Fibroblast of lung (primary cell): ENCODE measurements at regions not wholly inside any gene's neighbourhood (a gene's known extent, or its start where the extent isn't known, plus 50 kb on each side); places are given as distances from the start of the nearest gene placed in this dataset.

Experiments
- DNase-seq, 2 donors: peaks; one replicate each; pipeline versions ENCODE4 v3.0.0 to v3.0.0-alpha.2; 2010; ENCODE audit warnings: low read depth in 2 of 2
- H2AFZ ChIP-seq: 2 replicates; pipeline ENCODE4 v1.5.1; 2012; ENCODE audit warnings: low read length, control low read depth, inconsistent platforms
- H3K27ac ChIP-seq: 2 replicates; pipeline ENCODE4 v1.5.1; 2011; ENCODE audit warnings: low read length, control low read depth; ENCODE audit not compliant: insufficient read depth
- H3K27me3 ChIP-seq: 2 replicates; pipeline ENCODE4 v1.5.1; 2011; ENCODE audit warnings: mild to moderate bottlenecking, low read length; ENCODE audit not compliant: control insufficient read depth, insufficient read depth
- H3K36me3 ChIP-seq: 2 replicates; pipeline ENCODE4 v1.5.1; 2011; ENCODE audit warnings: low read length; ENCODE audit not compliant: control insufficient read depth, insufficient read depth
- H3K4me1 ChIP-seq: 2 replicates; pipeline ENCODE4 v1.5.1; 2011; ENCODE audit warnings: low read length; ENCODE audit not compliant: control insufficient read depth, insufficient read depth; ENCODE audit errors: extremely low read depth
- H3K4me2 ChIP-seq: 2 replicates; pipeline ENCODE4 v1.5.1; 2011; ENCODE audit warnings: low read length, control low read depth; ENCODE audit not compliant: insufficient read depth; ENCODE audit errors: extremely low read depth
- H3K4me3 ChIP-seq, 4 experiments: fragments of 200-600 bp in 1 of 4; sonication (generic) in 1 of 4; replicated peaks in 1 of 4; 2 replicates each; pipeline ENCODE4 v1.5.1; 2011 to 2016; ENCODE audit warnings: low read length in 4 of 4, low read depth in 3 of 4, mild to moderate bottlenecking in 3 of 4, control low read depth in 2 of 4, inconsistent platforms in 1 of 4, mixed read lengths in 1 of 4; ENCODE audit not compliant: insufficient read depth in 1 of 4; ENCODE audit errors: control extremely low read depth in 1 of 4
- H3K79me2 ChIP-seq: 2 replicates; pipeline ENCODE4 v1.5.1; 2012; ENCODE audit warnings: mild to moderate bottlenecking, low read length, inconsistent platforms; ENCODE audit not compliant: control insufficient read depth, insufficient read depth
- H3K9ac ChIP-seq: 2 replicates; pipeline ENCODE4 v1.5.1; 2011; ENCODE audit warnings: mild to moderate bottlenecking, low read length, control low read depth; ENCODE audit not compliant: insufficient read depth
- H3K9me3 ChIP-seq: 2 replicates; pipeline ENCODE4 v1.5.1; 2012; ENCODE audit warnings: low read depth, low read length; ENCODE audit not compliant: control insufficient read depth, insufficient read depth
- H4K20me1 ChIP-seq: 2 replicates; pipeline ENCODE4 v1.5.1; 2011; ENCODE audit warnings: low read length; ENCODE audit not compliant: control insufficient read depth, insufficient read depth; ENCODE audit errors: extremely low read depth
- EZH2 ChIP-seq: IDR thresholded peaks from 2 replicates; pipeline ENCODE4 v1.5.1; 2012; ENCODE audit warnings: low read length, control low read depth, mild to moderate bottlenecking; ENCODE audit errors: missing control alignments
- TF ChIP-seq, protein P1 (sequence below), 2 donors: IDR thresholded peaks in 1 of 2; conservative IDR thresholded peaks in 1 of 2; 1 replicate in 1 of 2; 2 replicates in 1 of 2; pipeline ENCODE4 v1.5.1; 2011 to 2012; ENCODE audit warnings: low read length in 2 of 2, control low read depth in 1 of 2, inconsistent platforms in 1 of 2, low read depth in 1 of 2, mild to moderate bottlenecking in 1 of 2

DNA sequence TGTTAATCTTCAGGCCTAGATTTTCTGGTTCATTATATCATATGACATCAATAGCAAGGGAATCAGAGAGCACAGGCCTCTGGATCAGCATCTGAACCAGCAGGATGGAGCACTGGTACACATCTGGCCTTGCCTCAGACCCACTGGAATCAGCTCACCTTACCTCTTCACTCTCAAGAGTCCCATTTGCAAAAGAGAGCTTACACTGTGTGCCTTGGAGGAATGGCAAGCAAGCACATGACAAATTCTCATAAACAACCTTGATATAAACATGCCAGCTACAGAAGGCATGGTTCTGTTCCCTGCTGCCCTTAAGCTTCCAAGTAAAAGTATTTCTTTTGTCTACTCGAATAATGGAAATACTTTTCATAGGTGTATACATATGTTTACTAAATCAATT, 128.6 kb upstream of the CPM start:
- Histone ChIP-seq H3K27me3 (no peaks in the 10 kb centered on the region), H3K27ac (no peak overlapping the region), H3K79me2 (no peaks in the 10 kb centered on the region), H3K36me3 (no peaks in the 10 kb centered on the region), H3K9me3 (no peaks in the 10 kb centered on the region), H3K4me2 (no peak overlapping the region), H4K20me1 (no peaks in the 10 kb centered on the region), H3K9ac (no peak overlapping the region), H3K4me3 (no peak overlapping the region), H2AFZ (peak overlapping the region; percentile 39), H3K4me1 (peaks cover 8% of the 10 kb centered on the region)
- no peak for DNase-seq
- TF ChIP-seq EZH2 = no peak
- TF ChIP-seq, protein P1, sequence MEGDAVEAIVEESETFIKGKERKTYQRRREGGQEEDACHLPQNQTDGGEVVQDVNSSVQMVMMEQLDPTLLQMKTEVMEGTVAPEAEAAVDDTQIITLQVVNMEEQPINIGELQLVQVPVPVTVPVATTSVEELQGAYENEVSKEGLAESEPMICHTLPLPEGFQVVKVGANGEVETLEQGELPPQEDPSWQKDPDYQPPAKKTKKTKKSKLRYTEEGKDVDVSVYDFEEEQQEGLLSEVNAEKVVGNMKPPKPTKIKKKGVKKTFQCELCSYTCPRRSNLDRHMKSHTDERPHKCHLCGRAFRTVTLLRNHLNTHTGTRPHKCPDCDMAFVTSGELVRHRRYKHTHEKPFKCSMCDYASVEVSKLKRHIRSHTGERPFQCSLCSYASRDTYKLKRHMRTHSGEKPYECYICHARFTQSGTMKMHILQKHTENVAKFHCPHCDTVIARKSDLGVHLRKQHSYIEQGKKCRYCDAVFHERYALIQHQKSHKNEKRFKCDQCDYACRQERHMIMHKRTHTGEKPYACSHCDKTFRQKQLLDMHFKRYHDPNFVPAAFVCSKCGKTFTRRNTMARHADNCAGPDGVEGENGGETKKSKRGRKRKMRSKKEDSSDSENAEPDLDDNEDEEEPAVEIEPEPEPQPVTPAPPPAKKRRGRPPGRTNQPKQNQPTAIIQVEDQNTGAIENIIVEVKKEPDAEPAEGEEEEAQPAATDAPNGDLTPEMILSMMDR (conservative IDR thresholded peaks at IDR 0.05 in 1 of 2, IDR thresholded peaks at IDR 0.05 in 1 of 2; ENCODE audit: low read depth in 1 of 2, low read length in 2 of 2) = no peak

DNA sequence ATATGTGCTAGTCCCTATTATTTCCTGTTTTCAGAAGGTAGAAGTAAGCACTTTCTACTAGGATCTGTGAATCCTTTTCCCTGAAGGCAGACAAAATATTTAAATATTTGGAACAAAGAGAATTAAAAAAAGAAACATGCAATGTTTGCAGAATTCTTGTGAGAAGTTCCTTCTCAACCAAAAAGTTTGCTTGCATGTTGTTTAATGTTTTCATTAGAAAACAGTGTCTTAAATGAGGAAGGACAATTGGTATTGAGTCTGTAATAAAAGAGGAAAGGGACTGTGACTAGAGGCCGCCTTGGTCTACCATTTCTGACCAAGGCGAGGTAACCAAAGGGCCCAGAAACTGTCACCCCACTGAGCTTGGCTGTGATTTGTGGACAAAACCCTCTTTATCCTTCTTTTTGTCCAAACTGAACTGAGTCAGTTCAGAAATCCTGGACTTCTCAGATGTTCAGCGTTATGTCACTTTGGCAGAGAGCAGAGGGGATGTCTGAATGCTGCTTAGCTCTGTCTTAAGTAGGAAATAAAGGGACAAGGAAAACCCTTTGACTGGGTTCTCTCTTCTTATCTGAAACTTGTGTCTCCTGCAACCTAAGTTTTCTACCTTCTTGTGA, 129.8 kb upstream of the CPM start:
- TF ChIP-seq EZH2 = no peak
- TF ChIP-seq, protein P1 (conservative IDR thresholded peaks at IDR 0.05 in 1 of 2, IDR thresholded peaks at IDR 0.05 in 1 of 2; ENCODE audit: low read depth in 1 of 2, low read length in 2 of 2) = no peak
- no peaks in the 10 kb centered on the region for H4K20me1 ChIP-seq
- DNase-seq = no peak
- H2AFZ ChIP-seq = peak overlapping the region; percentile 40
- H3K4me1 ChIP-seq = peaks cover 4% of the 10 kb centered on the region
- H3K4me3 ChIP-seq = no peak overlapping the region
- no peaks in the 10 kb centered on the region for H3K79me2 ChIP-seq
- H3K27me3 ChIP-seq = no peaks in the 10 kb centered on the region
- no peaks in the 10 kb centered on the region for H3K9me3 ChIP-seq
- no peak overlapping the region for H3K9ac ChIP-seq
- no peaks in the 10 kb centered on the region for H3K36me3 ChIP-seq
- H3K4me2 ChIP-seq = no peak overlapping the region
- H3K27ac ChIP-seq = no peak overlapping the region

DNA sequence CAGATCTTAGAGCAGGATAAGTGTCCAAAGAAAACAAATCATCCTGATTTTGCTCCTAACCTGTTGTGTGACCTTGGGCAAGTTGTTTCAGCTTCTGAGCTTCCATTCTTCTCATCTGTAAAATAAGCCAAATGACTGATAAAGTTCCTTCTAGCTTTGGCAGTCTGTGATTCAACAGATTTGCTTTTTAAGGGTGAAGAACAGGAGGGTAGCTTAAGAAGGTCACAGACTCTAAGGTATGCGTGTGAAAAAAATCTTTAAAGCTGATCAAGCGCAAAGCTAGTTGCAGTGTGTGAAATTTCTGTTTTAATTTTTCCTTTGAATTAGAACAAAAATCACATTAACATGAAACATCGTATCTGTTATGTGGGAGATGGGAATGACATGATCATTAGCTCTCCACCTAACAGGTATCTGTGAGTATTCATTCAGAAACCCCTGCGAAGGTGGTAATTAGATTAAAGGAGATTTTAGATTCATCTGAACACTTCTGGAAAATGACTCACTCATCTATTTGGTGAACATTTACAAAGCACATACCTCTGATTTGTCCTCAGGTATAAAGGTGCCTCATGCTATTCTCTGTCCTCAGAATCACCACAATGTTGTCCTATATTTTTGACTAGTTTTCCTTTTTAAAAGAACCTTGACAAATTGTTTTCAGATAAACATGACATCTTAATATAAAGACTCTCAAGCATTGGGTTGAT, 131.9 kb upstream of the CPM start:
- H3K36me3 ChIP-seq = no peaks in the 10 kb centered on the region
- H3K4me1 ChIP-seq = peaks cover 2% of the 10 kb centered on the region
- H3K27me3 ChIP-seq = no peaks in the 10 kb centered on the region
- no peak for DNase-seq
- no peaks in the 10 kb centered on the region for H3K9me3 ChIP-seq
- no peak overlapping the region for H3K4me3 ChIP-seq
- H3K9ac ChIP-seq = no peak overlapping the region
- no peaks in the 10 kb centered on the region for H3K79me2 ChIP-seq
- no peak overlapping the region for H3K27ac ChIP-seq
- no peak for TF ChIP-seq EZH2
- TF ChIP-seq, protein P1 (conservative IDR thresholded peaks at IDR 0.05 in 1 of 2, IDR thresholded peaks at IDR 0.05 in 1 of 2; ENCODE audit: low read depth in 1 of 2, low read length in 2 of 2) = no peak
- H3K4me2 ChIP-seq = no peak overlapping the region
- H2AFZ ChIP-seq = no peak overlapping the region
- H4K20me1 ChIP-seq = no peaks in the 10 kb centered on the region
